NT2/D1 (cell line): ENCODE measurements at regions not wholly inside any gene's neighbourhood (a gene's known extent, or its start where the extent isn't known, plus 50 kb on each side); places are given as distances from the start of the nearest gene placed in this dataset.

Experiments
- SUZ12 ChIP-seq: IDR thresholded peaks from 2 replicates; pipeline ENCODE4 v1.6.1; 2011; ENCODE audit not compliant: insufficient read length, insufficient read depth; ENCODE audit errors: extremely low read depth
- YY1 ChIP-seq: IDR thresholded peaks from 2 replicates; pipeline ENCODE4 v1.6.1; 2011; ENCODE audit not compliant: insufficient read length, insufficient read depth
- ZNF274 ChIP-seq: IDR thresholded peaks from 2 replicates; pipeline ENCODE4 v1.6.1; 2011; ENCODE audit warnings: mild to moderate bottlenecking, low read depth, low read length

GRCh38 chr2:147468349-147468748 lies 376.5 kb upstream of the ACVR2A start:
- TF ChIP-seq ZNF274 (no peak), SUZ12 (no peak), YY1 (no peak)
